GM12891 (cell line): ENCODE measurements at regions not wholly inside any gene's neighbourhood (a gene's known extent, or its start where the extent isn't known, plus 50 kb on each side); places are given as distances from the start of the nearest gene placed in this dataset.

ENCODE experiments used
- POLR2A ChIP-seq: IDR thresholded peaks from 2 replicates; pipeline ENCODE4 v1.6.1; 2011; ENCODE audit warnings: low read depth, low read length, control low read depth
- POLR2AphosphoS5 ChIP-seq: IDR thresholded peaks from 2 replicates; pipeline ENCODE4 v1.6.1; 2011; ENCODE audit warnings: low read depth, low read length, control low read depth
- SPI1 ChIP-seq: IDR thresholded peaks from 2 replicates; pipeline ENCODE4 v1.6.1; 2011; ENCODE audit warnings: low read depth, low read length, control low read depth

GRCh38 chrY:7936831-7937230 lies 1025.3 kb upstream of the AMELY start:
- TF ChIP-seq SPI1 (no peak), POLR2AphosphoS5 (no peak), POLR2A (no peak)
